ENCODE measurements at regions not wholly inside any gene's neighbourhood (a gene's known extent, or its start where the extent isn't known, plus 50 kb on each side); places are given as distances from the start of the nearest gene placed in this dataset.
A peak's percentile ranks its signal among the peaks of the same experiment; 100 is the strongest.

GRCh38 chr21:27796106-27796505, 829.2 kb upstream of the ADAMTS5 start:
- TF ChIP-seq CTCF (IDR thresholded peaks at IDR 0.05; ENCODE audit: low read depth, low read length, missing control alignments), result no peak
- no peak overlapping the region for H3K4me3 ChIP-seq (replicated peaks; ENCODE audit: low read depth, low read length)
- peak; percentile 79 for DNase-seq (ENCODE audit: extremely low read depth, low read depth)

- no peak overlapping the region for H3K4me3 ChIP-seq (replicated peaks; ENCODE audit: low read depth, low read length)
- no peak for DNase-seq (ENCODE audit: extremely low read depth, low read depth)
- no peak for TF ChIP-seq CTCF (IDR thresholded peaks at IDR 0.05; ENCODE audit: low read depth, low read length, missing control alignments)
Observed at GRCh38 chr21:27795418-27795817, 828.5 kb upstream of the ADAMTS5 start.

- no peak for DNase-seq (ENCODE audit: extremely low read depth, low read depth)
- H3K4me3 ChIP-seq (replicated peaks; ENCODE audit: low read depth, low read length), result no peak overlapping the region
- TF ChIP-seq CTCF (IDR thresholded peaks at IDR 0.05; ENCODE audit: low read depth, low read length, missing control alignments), result no peak
Observed at GRCh38 chr21:27793901-27794300, 827.0 kb upstream of the ADAMTS5 start.

- no peak for TF ChIP-seq CTCF (IDR thresholded peaks at IDR 0.05; ENCODE audit: low read depth, low read length, missing control alignments)
- no peak overlapping the region for H3K4me3 ChIP-seq (replicated peaks; ENCODE audit: low read depth, low read length)
- no peak for DNase-seq (ENCODE audit: extremely low read depth, low read depth)
Observed at GRCh38 chr21:27787046-27787445, 820.2 kb upstream of the ADAMTS5 start.

GRCh38 chr21:27779606-27780005, 812.7 kb upstream of the ADAMTS5 start:
- no peak overlapping the region for H3K4me3 ChIP-seq (replicated peaks; ENCODE audit: low read depth, low read length)
- TF ChIP-seq CTCF (IDR thresholded peaks at IDR 0.05; ENCODE audit: low read depth, low read length, missing control alignments), result no peak
- no peak for DNase-seq (ENCODE audit: extremely low read depth, low read depth)

- DNase-seq (ENCODE audit: extremely low read depth, low read depth), result no peak
- no peak for TF ChIP-seq CTCF (IDR thresholded peaks at IDR 0.05; ENCODE audit: low read depth, low read length, missing control alignments)
- H3K4me3 ChIP-seq (replicated peaks; ENCODE audit: low read depth, low read length), result no peak overlapping the region
Observed at GRCh38 chr21:27776925-27777553, 810.2 kb upstream of the ADAMTS5 start.

- DNase-seq (ENCODE audit: extremely low read depth, low read depth), result no peak
- no peak for TF ChIP-seq CTCF (IDR thresholded peaks at IDR 0.05; ENCODE audit: low read depth, low read length, missing control alignments)
- no peak overlapping the region for H3K4me3 ChIP-seq (replicated peaks; ENCODE audit: low read depth, low read length)
Observed at GRCh38 chr21:27772816-27773215, 805.9 kb upstream of the ADAMTS5 start.

Measured in HFF-Myc (cell line).